NCI-H526 treated with DMSO at 0.1 percent for 48 hours (cell line): ENCODE measurements at regions not wholly inside any gene's neighbourhood (a gene's known extent, or its start where the extent isn't known, plus 50 kb on each side); places are given as distances from the start of the nearest gene placed in this dataset.

Source experiments
- DNase-seq: peaks from one replicate; lab custom pipeline; 2025; lab: John Stamatoyannopoulos, UW

GRCh38 chr6:14844411-14844810, 401.5 kb upstream of the JARID2 start:
- no peak for DNase-seq

GRCh38 chr6:14848019-14848418, 397.9 kb upstream of the JARID2 start:
- no peak for DNase-seq

- no peak for DNase-seq
These were observed 396.7 kb upstream of the JARID2 start for GRCh38 chr6:14849185-14849584.

GRCh38 chr6:14851281-14851680, 394.6 kb upstream of the JARID2 start:
- DNase-seq, result no peak

- DNase-seq, result no peak
These were observed 393.5 kb upstream of the JARID2 start for GRCh38 chr6:14852375-14852774.

GRCh38 chr6:14856177-14856576, 389.7 kb upstream of the JARID2 start:
- no peak for DNase-seq

- DNase-seq, result no peak
These were observed 388.9 kb upstream of the JARID2 start for GRCh38 chr6:14857001-14857400.

- no peak for DNase-seq
These were observed 388.4 kb upstream of the JARID2 start for GRCh38 chr6:14857501-14857900.

GRCh38 chr6:14858808-14859207, 387.1 kb upstream of the JARID2 start:
- DNase-seq, result no peak

GRCh38 chr6:14860774-14861173, 385.1 kb upstream of the JARID2 start:
- DNase-seq, result no peak

GRCh38 chr6:14861491-14861943, 384.4 kb upstream of the JARID2 start:
- no peak for DNase-seq

- no peak for DNase-seq
These were observed 383.0 kb upstream of the JARID2 start for GRCh38 chr6:14862845-14863244.

- DNase-seq, result peak; percentile 58
These were observed 381.7 kb upstream of the JARID2 start for GRCh38 chr6:14863902-14864850.

GRCh38 chr6:14865531-14866100, 380.3 kb upstream of the JARID2 start:
- DNase-seq, result no peak

GRCh38 chr6:14867802-14868201, 378.1 kb upstream of the JARID2 start:
- DNase-seq, result no peak

GRCh38 chr6:14871221-14871620, 374.6 kb upstream of the JARID2 start:
- DNase-seq, result no peak

- no peak for DNase-seq
These were observed 372.8 kb upstream of the JARID2 start for GRCh38 chr6:14873101-14873500.

GRCh38 chr6:14873781-14874441, 372.0 kb upstream of the JARID2 start:
- DNase-seq, result no peak

GRCh38 chr6:14874975-14875480, 370.8 kb upstream of the JARID2 start:
- DNase-seq, result no peak

GRCh38 chr6:14875481-14876063, 370.3 kb upstream of the JARID2 start:
- no peak for DNase-seq

GRCh38 chr6:14876778-14877613, 368.9 kb upstream of the JARID2 start:
- no peak for DNase-seq
